GM12878 (cell line): ENCODE measurements at regions not wholly inside any gene's neighbourhood (a gene's known extent, or its start where the extent isn't known, plus 50 kb on each side); places are given as distances from the start of the nearest gene placed in this dataset.

ENCODE experiments used
- CHD4 ChIP-seq: fragments of 200-600 bp; sonication (generic); IDR thresholded peaks from 2 replicates; pipeline ENCODE4 v1.6.1; 2016; ENCODE audit warnings: mild to moderate bottlenecking
- CTCF ChIP-seq, 3 experiments: IDR thresholded peaks in 2 of 3; conservative IDR thresholded peaks in 1 of 3; 2 replicates each; pipeline ENCODE4 v1.5.1; 2011; ENCODE audit warnings: low read depth in 3 of 3, low read length in 3 of 3, mild to moderate bottlenecking in 3 of 3, control low read depth in 2 of 3, moderate library complexity in 2 of 3, inconsistent platforms in 1 of 3, mixed read lengths in 1 of 3; ENCODE audit not compliant: control insufficient read depth in 2 of 3, insufficient read depth in 1 of 3; ENCODE audit errors: extremely low read depth in 1 of 3
- IKZF1 ChIP-seq: fragments of 450-650 bp; conservative IDR thresholded peaks from 2 replicates; pipeline ENCODE4 v1.6.1; 2017; ENCODE audit warnings: antibody characterized with exemption, mild to moderate bottlenecking
- POLR2A ChIP-seq: IDR thresholded peaks from 2 replicates; pipeline ENCODE4 v1.6.1; 2011; ENCODE audit warnings: low read depth, mild to moderate bottlenecking, low read length
- SMC3 ChIP-seq: IDR thresholded peaks from 2 replicates; pipeline ENCODE4 v1.6.1; 2011; ENCODE audit warnings: low read length, improper control_type of control experiment, borderline replicate concordance
- ZNF592 ChIP-seq: fragments of 450-650 bp; IDR thresholded peaks from 2 replicates; pipeline ENCODE4 v1.6.1; 2017; ENCODE audit warnings: mild to moderate bottlenecking, moderate library complexity
- ZSCAN29 ChIP-seq: fragments of 450-650 bp; IDR thresholded peaks from 2 replicates; pipeline ENCODE4 v1.6.1; 2017; ENCODE audit warnings: mild to moderate bottlenecking, moderate library complexity
- ZZZ3 ChIP-seq: IDR thresholded peaks from 2 replicates; pipeline ENCODE4 v1.6.1; 2011; ENCODE audit warnings: low read depth; ENCODE audit not compliant: control insufficient read depth, insufficient read length
- TF ChIP-seq, protein P1 (sequence below): fragments of 150-350 bp; IDR thresholded peaks from 2 replicates; pipeline ENCODE4 v1.6.1; 2016; ENCODE audit warnings: low read depth, low read length

DNA sequence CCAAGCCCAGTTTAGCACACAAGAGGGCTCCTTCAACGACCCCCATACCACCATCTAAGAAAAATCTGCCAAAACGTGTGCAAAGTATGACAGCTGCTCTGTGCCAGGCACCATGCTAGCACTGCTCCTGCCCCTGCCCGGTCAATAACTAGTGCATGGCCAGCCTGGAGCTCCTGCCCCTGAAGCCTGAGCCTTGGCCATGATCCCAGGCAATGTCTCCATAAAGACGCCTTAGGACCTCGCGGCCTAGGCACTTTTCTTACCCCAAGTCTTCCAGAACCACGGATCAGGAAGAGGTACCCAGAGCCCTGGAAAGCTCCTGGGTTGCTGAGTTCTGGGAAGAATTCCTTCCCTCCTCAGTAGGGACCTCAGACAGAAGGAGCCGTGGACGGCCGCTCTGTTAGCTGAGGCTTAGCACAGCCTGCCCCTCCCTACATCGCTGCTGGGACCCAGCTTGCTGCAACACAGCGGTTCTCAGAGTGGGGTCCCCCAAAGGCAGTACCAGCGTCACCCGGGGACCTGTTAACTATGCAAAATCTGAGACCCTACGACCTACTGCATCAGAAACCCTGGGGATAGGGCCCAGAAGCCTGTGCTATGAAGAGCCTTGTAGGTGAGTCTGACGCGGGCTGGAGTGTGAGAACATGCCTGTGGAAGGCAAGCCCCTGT lies 117.8 kb upstream of the TWIST2 start:
- no peak for TF ChIP-seq SMC3
- TF ChIP-seq POLR2A: no peak
- TF ChIP-seq CHD4: no peak
- no peak for TF ChIP-seq CTCF (IDR thresholded peaks at IDR 0.05 in 2 of 3, conservative IDR thresholded peaks at IDR 0.05 in 1 of 3; ENCODE audit: control insufficient read depth in 2 of 3, extremely low read depth in 1 of 3, insufficient read depth in 1 of 3, low read depth in 3 of 3, low read length in 3 of 3)
- no peak for TF ChIP-seq ZZZ3
- TF ChIP-seq IKZF1: no peak
- TF ChIP-seq ZSCAN29: no peak
- TF ChIP-seq, protein P1, sequence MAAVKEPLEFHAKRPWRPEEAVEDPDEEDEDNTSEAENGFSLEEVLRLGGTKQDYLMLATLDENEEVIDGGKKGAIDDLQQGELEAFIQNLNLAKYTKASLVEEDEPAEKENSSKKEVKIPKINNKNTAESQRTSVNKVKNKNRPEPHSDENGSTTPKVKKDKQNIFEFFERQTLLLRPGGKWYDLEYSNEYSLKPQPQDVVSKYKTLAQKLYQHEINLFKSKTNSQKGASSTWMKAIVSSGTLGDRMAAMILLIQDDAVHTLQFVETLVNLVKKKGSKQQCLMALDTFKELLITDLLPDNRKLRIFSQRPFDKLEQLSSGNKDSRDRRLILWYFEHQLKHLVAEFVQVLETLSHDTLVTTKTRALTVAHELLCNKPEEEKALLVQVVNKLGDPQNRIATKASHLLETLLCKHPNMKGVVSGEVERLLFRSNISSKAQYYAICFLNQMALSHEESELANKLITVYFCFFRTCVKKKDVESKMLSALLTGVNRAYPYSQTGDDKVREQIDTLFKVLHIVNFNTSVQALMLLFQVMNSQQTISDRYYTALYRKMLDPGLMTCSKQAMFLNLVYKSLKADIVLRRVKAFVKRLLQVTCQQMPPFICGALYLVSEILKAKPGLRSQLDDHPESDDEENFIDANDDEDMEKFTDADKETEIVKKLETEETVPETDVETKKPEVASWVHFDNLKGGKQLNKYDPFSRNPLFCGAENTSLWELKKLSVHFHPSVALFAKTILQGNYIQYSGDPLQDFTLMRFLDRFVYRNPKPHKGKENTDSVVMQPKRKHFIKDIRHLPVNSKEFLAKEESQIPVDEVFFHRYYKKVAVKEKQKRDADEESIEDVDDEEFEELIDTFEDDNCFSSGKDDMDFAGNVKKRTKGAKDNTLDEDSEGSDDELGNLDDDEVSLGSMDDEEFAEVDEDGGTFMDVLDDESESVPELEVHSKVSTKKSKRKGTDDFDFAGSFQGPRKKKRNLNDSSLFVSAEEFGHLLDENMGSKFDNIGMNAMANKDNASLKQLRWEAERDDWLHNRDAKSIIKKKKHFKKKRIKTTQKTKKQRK: no peak
- no peak for TF ChIP-seq ZNF592
